Trophoblast cell (in vitro differentiated cells and primary cell): ENCODE measurements at regions not wholly inside any gene's neighbourhood (a gene's known extent, or its start where the extent isn't known, plus 50 kb on each side); places are given as distances from the start of the nearest gene placed in this dataset.
"Not testable (repeated sequence)": the region's sequence is repeated elsewhere in the genome, so short reads cannot be mapped to it uniquely, and the experiment has no call there.

ENCODE experiments used
- DNase-seq, 2 donors: peaks; one replicate each; pipeline ENCODE4 v3.0.0-alpha.2; 2016
- H2AFZ ChIP-seq: 2 replicates; pipeline ENCODE4 v1.6.1; 2013; ENCODE audit warnings: low read length, moderate library complexity, mild to moderate bottlenecking; ENCODE audit not compliant: insufficient read depth, poor library complexity
- H2AK5ac ChIP-seq: 2 replicates; pipeline ENCODE4 v1.6.1; 2013; ENCODE audit warnings: mild to moderate bottlenecking, low read length
- H2BK120ac ChIP-seq: 2 replicates; pipeline ENCODE4 v1.6.1; 2013; ENCODE audit warnings: low read length, mild to moderate bottlenecking, moderate library complexity; ENCODE audit not compliant: insufficient read depth, poor library complexity
- H2BK12ac ChIP-seq: 2 replicates; pipeline ENCODE4 v1.6.1; 2013; ENCODE audit warnings: mild to moderate bottlenecking, low read length, moderate library complexity
- H2BK5ac ChIP-seq: 2 replicates; pipeline ENCODE4 v1.6.1; 2013; ENCODE audit warnings: low read length, low read depth, moderate library complexity, mild to moderate bottlenecking; ENCODE audit not compliant: poor library complexity
- H3K14ac ChIP-seq: 2 replicates; pipeline ENCODE4 v1.6.1; 2013; ENCODE audit warnings: mild to moderate bottlenecking, low read length
- H3K18ac ChIP-seq: 2 replicates; pipeline ENCODE4 v1.6.1; 2013; ENCODE audit warnings: mild to moderate bottlenecking, low read length
- H3K23ac ChIP-seq: 2 replicates; pipeline ENCODE4 v1.6.1; 2013; ENCODE audit warnings: low read length
- H3K27ac ChIP-seq: 2 replicates; pipeline ENCODE4 v1.5.1; 2013; ENCODE audit warnings: low read depth, mild to moderate bottlenecking, inconsistent platforms, low read length, moderate library complexity
- H3K27me3 ChIP-seq: 2 replicates; pipeline ENCODE4 v1.6.1; 2013; ENCODE audit warnings: inconsistent platforms, mild to moderate bottlenecking, low read length, moderate library complexity; ENCODE audit not compliant: insufficient read depth
- H3K36me3 ChIP-seq, 2 experiments: 1 replicate in 1 of 2; 2 replicates in 1 of 2; pipeline ENCODE4 v1.6.1; 2013; ENCODE audit warnings: low read length in 2 of 2, mild to moderate bottlenecking in 2 of 2, moderate library complexity in 1 of 2; ENCODE audit not compliant: insufficient read depth in 2 of 2, control insufficient read depth in 1 of 2
- H3K4ac ChIP-seq: 2 replicates; pipeline ENCODE4 v1.6.1; 2013; ENCODE audit warnings: low read depth, mild to moderate bottlenecking, low read length, moderate library complexity
- H3K4me1 ChIP-seq, 2 experiments: 1 replicate in 1 of 2; 2 replicates in 1 of 2; pipeline ENCODE4 v1.6.1; 2013; ENCODE audit warnings: low read length in 2 of 2, mild to moderate bottlenecking in 2 of 2, moderate library complexity in 1 of 2; ENCODE audit not compliant: insufficient read depth in 2 of 2, control insufficient read depth in 1 of 2
- H3K4me2 ChIP-seq: 2 replicates; pipeline ENCODE4 v1.6.1; 2013; ENCODE audit warnings: inconsistent platforms, mild to moderate bottlenecking, low read length, moderate library complexity
- H3K4me3 ChIP-seq: 2 replicates; pipeline ENCODE4 v1.5.1; 2013; ENCODE audit warnings: mild to moderate bottlenecking, low read depth, low read length, inconsistent platforms
- H3K79me1 ChIP-seq: one replicate; pipeline ENCODE4 v1.6.1; 2013; ENCODE audit warnings: low read length
- H3K79me2 ChIP-seq: 2 replicates; pipeline ENCODE4 v1.6.1; 2013; ENCODE audit warnings: low read length, mild to moderate bottlenecking; ENCODE audit not compliant: control insufficient read depth, insufficient read depth, poor library complexity
- H3K9ac ChIP-seq: 2 replicates; pipeline ENCODE4 v1.6.1; 2013; ENCODE audit warnings: mild to moderate bottlenecking, low read length
- H3K9me3 ChIP-seq: 2 replicates; pipeline ENCODE4 v1.6.1; 2013; ENCODE audit warnings: low read depth, mild to moderate bottlenecking, control low read depth, inconsistent platforms, low read length; ENCODE audit not compliant: insufficient read depth
- H4K12ac ChIP-seq: 2 replicates; pipeline ENCODE4 v1.6.1; 2013; ENCODE audit warnings: low read depth, mild to moderate bottlenecking, low read length, moderate library complexity
- H4K8ac ChIP-seq: 2 replicates; pipeline ENCODE4 v1.6.1; 2013; ENCODE audit warnings: low read depth, mild to moderate bottlenecking, low read length, moderate library complexity
- H4K91ac ChIP-seq: one replicate; pipeline ENCODE4 v1.6.1; 2013; ENCODE audit warnings: low read depth, mild to moderate bottlenecking, low read length, moderate library complexity
- WGBS: extraction: QIAGEN DNeasy Blood & Tissue Kit; methylation state at CpG from one replicate; pipeline ENCODE4 v1.1.7; 2013; ENCODE audit warnings: missing lambda C conversion rate; ENCODE audit not compliant: insufficient read length, insufficient coverage; ENCODE audit errors: extremely low coverage; 5-methylcytosine and 5-hydroxymethylcytosine counted together

GRCh38 chr7:119886007-119886406, 387.0 kb upstream of the KCND2 start:
- no peak for DNase-seq
- H3K79me1 ChIP-seq: no peaks in the 10 kb centered on the region
- no peak overlapping the region for H3K18ac ChIP-seq
- no peak overlapping the region for H4K12ac ChIP-seq
- H3K4me2 ChIP-seq: no peak overlapping the region
- H3K36me3 ChIP-seq: no peaks in the 10 kb centered on the region
- H3K79me2 ChIP-seq: no peaks in the 10 kb centered on the region
- no peak overlapping the region for H3K27ac ChIP-seq
- H3K4ac ChIP-seq: no peak overlapping the region
- H4K8ac ChIP-seq: no peak overlapping the region
- no peaks in the 10 kb centered on the region for H3K4me1 ChIP-seq
- H3K14ac ChIP-seq: no peak overlapping the region
- no peak overlapping the region for H3K23ac ChIP-seq
- H4K91ac ChIP-seq: no peak overlapping the region
- no CpG with 5 or more reads among the region's 3 CpGs for WGBS
- no peak overlapping the region for H2BK5ac ChIP-seq
- H3K9ac ChIP-seq: no peak overlapping the region
- no peak overlapping the region for H2BK120ac ChIP-seq
- no peak overlapping the region for H3K4me3 ChIP-seq
- no peak overlapping the region for H2BK12ac ChIP-seq
- no peak overlapping the region for H2AK5ac ChIP-seq
- no peaks in the 10 kb centered on the region for H3K27me3 ChIP-seq
- no peaks in the 10 kb centered on the region for H3K9me3 ChIP-seq
- H2AFZ ChIP-seq: no peak overlapping the region

- H3K14ac ChIP-seq, H3K79me1 ChIP-seq, H3K9ac ChIP-seq, H2AFZ ChIP-seq, H3K4me3 ChIP-seq, H4K8ac ChIP-seq, DNase-seq, H3K9me3 ChIP-seq, H3K4me2 ChIP-seq, H3K4me1 ChIP-seq, H2AK5ac ChIP-seq, H4K91ac ChIP-seq, H2BK12ac ChIP-seq, H2BK5ac ChIP-seq, H2BK120ac ChIP-seq, H3K27me3 ChIP-seq, H3K36me3 ChIP-seq, H3K4ac ChIP-seq, H3K23ac ChIP-seq, H3K79me2 ChIP-seq, H3K18ac ChIP-seq, H4K12ac ChIP-seq, H3K27ac ChIP-seq: not testable (repeated sequence)
- no CpG with 5 or more reads among the region's 3 CpGs for WGBS
Measured at GRCh38 chr7:119886525-119886924, 386.4 kb upstream of the KCND2 start.

DNA sequence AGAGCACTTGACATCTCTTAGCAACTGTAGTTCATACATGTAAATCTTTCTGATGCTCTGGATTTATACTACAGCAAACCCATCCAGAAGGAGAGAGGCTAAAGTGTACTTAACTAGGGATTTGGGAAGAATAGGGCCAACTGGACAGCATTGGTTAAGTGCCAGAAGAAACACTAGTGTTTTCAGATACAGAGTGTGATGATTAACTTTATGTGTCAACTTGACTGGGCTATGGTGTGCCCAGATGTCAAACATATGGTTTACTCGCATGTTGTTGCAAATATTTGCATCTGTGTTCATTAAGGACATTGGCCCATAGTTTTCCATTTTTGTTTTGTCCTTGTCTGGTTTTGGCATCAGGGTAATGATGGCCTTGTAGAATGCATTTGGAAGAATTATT, 384.7 kb upstream of the KCND2 start:
- H4K91ac ChIP-seq: no peak overlapping the region
- no peaks in the 10 kb centered on the region for H3K36me3 ChIP-seq
- no peak overlapping the region for H4K8ac ChIP-seq
- no peak overlapping the region for H3K4me2 ChIP-seq
- no peak overlapping the region for H3K9ac ChIP-seq
- no peak overlapping the region for H3K27ac ChIP-seq
- no peaks in the 10 kb centered on the region for H3K9me3 ChIP-seq
- no peaks in the 10 kb centered on the region for H3K79me1 ChIP-seq
- H3K4me3 ChIP-seq: no peak overlapping the region
- no peak overlapping the region for H2BK5ac ChIP-seq
- H2AK5ac ChIP-seq: no peak overlapping the region
- no peak for DNase-seq
- H2BK12ac ChIP-seq: no peak overlapping the region
- no peak overlapping the region for H2AFZ ChIP-seq
- H3K18ac ChIP-seq: no peak overlapping the region
- H3K4ac ChIP-seq: no peak overlapping the region
- no peak overlapping the region for H3K14ac ChIP-seq
- H3K23ac ChIP-seq: no peak overlapping the region
- H3K27me3 ChIP-seq: no peaks in the 10 kb centered on the region
- H2BK120ac ChIP-seq: no peak overlapping the region
- no peak overlapping the region for H4K12ac ChIP-seq
- no peaks in the 10 kb centered on the region for H3K4me1 ChIP-seq
- H3K79me2 ChIP-seq: no peaks in the 10 kb centered on the region
- no CpG with 5 or more reads among the region's 1 CpG for WGBS

DNA sequence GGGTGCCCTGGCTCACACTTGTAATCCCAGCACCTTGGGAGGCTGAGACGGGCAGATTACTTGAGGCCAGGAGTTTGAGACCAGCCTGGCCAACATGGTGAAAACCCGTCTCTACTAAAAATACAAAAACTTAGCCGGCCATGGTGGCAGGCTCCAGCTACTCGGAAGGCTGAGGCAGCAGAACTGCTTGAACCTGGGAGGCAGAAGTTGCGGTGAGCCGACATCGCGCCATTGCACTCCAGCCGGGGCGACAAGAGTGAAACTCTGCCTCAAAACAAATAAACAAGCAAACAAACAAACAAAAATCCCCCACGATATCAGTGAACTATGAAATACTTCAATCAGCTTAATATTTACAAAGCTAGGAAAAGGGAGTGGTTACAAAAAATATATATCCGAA, 382.3 kb upstream of the KCND2 start:
- no peak overlapping the region for H3K4me3 ChIP-seq
- no peak overlapping the region for H2BK5ac ChIP-seq
- H3K4me1 ChIP-seq: no peaks in the 10 kb centered on the region
- no peaks in the 10 kb centered on the region for H3K27me3 ChIP-seq
- no peak overlapping the region for H4K8ac ChIP-seq
- H3K79me2 ChIP-seq: no peaks in the 10 kb centered on the region
- H3K9me3 ChIP-seq: no peaks in the 10 kb centered on the region
- H3K4ac ChIP-seq: no peak overlapping the region
- H3K23ac ChIP-seq: no peak overlapping the region
- no peak overlapping the region for H2BK120ac ChIP-seq
- no peak overlapping the region for H2BK12ac ChIP-seq
- no peak overlapping the region for H3K27ac ChIP-seq
- H3K18ac ChIP-seq: no peak overlapping the region
- no peak overlapping the region for H3K9ac ChIP-seq
- no peaks in the 10 kb centered on the region for H3K79me1 ChIP-seq
- no peak overlapping the region for H3K4me2 ChIP-seq
- H2AK5ac ChIP-seq: no peak overlapping the region
- no CpG with 5 or more reads among the region's 12 CpGs for WGBS
- no peak overlapping the region for H2AFZ ChIP-seq
- H3K36me3 ChIP-seq: no peaks in the 10 kb centered on the region
- H3K14ac ChIP-seq: no peak overlapping the region
- DNase-seq: no peak
- no peak overlapping the region for H4K91ac ChIP-seq
- H4K12ac ChIP-seq: no peak overlapping the region
